Transverse colon (tissue), 4 donors: ENCODE measurements at regions not wholly inside any gene's neighbourhood (a gene's known extent, or its start where the extent isn't known, plus 50 kb on each side); places are given as distances from the start of the nearest gene placed in this dataset.

Source experiments
- CTCF ChIP-seq, 5 experiments: fragments of 200-600 bp in 3 of 5; fragments of 450-650 bp in 2 of 5; sonication (generic) in 3 of 5; IDR thresholded peaks; 1 replicate in 2 of 5; 2 replicates in 3 of 5; pipeline ENCODE4 v1.5.1; 2016 to 2017; ENCODE audit warnings: antibody characterized with exemption in 5 of 5, inconsistent platforms in 3 of 5, mild to moderate bottlenecking in 2 of 5, moderate library complexity in 1 of 5
- POLR2A ChIP-seq: fragments of 450-650 bp; IDR thresholded peaks from one replicate; pipeline ENCODE4 v1.6.1; 2016; ENCODE audit warnings: antibody characterized with exemption, mild to moderate bottlenecking, moderate library complexity
- POLR2AphosphoS5 ChIP-seq, 3 donors: sonication (generic); formaldehyde crosslinking; IDR thresholded peaks; one replicate each; pipeline ENCODE4 v1.6.1; 2016; ENCODE audit warnings: antibody characterized with exemption in 3 of 3

GRCh38 chr5:22908586-22908985 lies 55.4 kb upstream of the CDH12 start:
- TF ChIP-seq CTCF (IDR thresholded peaks at IDR 0.05) (no peak), POLR2AphosphoS5 (IDR thresholded peaks at IDR 0.05) (no peak), POLR2A (no peak)
